HepG2 (cell line): ENCODE measurements at regions not wholly inside any gene's neighbourhood (a gene's known extent, or its start where the extent isn't known, plus 50 kb on each side); places are given as distances from the start of the nearest gene placed in this dataset.
"Not testable (repeated sequence)": the region's sequence is repeated elsewhere in the genome, so short reads cannot be mapped to it uniquely, and the experiment has no call there.

Experiments
- ATAC-seq: fragments of 200-7000 bp; cut with Tn5 transposase; 3 replicates; pipeline ENCODE4 v1.9.1; 2020; ENCODE audit warnings: mild to moderate bottlenecking, moderate library complexity
- BruUV-seq: library from RNA; stranded (reverse); fragments of 400-500 nt; replicated peaks from 2 replicates; lab custom pipeline; 2021; lab: Mats Ljungman, UMichigan
- CTCF ChIA-PET: fragments of 300-600 bp; formaldehyde crosslinking; extraction: SDS; loops from one replicate; lab custom pipeline; 2021; ENCODE audit warnings: low total read pairs, inconsistent platforms, low intra/inter-chr PET ratio; lab: Yijun Ruan, JAX
- POLR2A ChIA-PET: fragments of 350-600 bp; sonication (Branson Sonifier 250); formaldehyde crosslinking; loops from one replicate; lab custom pipeline; 2020; ENCODE audit warnings: antibody characterized with exemption, inconsistent platforms; lab: Yijun Ruan, JAX
- DNase-seq: peaks from one replicate; pipeline ENCODE4 v3.0.0-alpha.2; 2015; ENCODE audit warnings: low spot score
- FAIRE-seq: peaks from 3 replicates; lab custom pipeline; 2011; peaks lifted over from hg19 to GRCh38; lab: Jason Lieb, UNC
- H2AFZ ChIP-seq: one replicate; pipeline ENCODE4 v1.6.1; 2011; ENCODE audit warnings: low read length, inconsistent platforms
- H3K27ac ChIP-seq: fragments of 300-600 bp; 3 replicates; pipeline ENCODE4 v1.8.0; 2011; ENCODE audit warnings: mixed run types, mild to moderate bottlenecking, mixed read lengths, low read length, inconsistent platforms; ENCODE audit not compliant: insufficient read depth; ENCODE audit errors: extremely low read length
- H3K27me3 ChIP-seq, 2 experiments: fragments of 200-600 bp in 1 of 2; 2 replicates in 1 of 2; 3 replicates in 1 of 2; pipeline versions ENCODE4 v1.6.0 to v1.8.0; 2011; ENCODE audit warnings: low read length in 2 of 2, mild to moderate bottlenecking in 2 of 2, moderate library complexity in 2 of 2, inconsistent platforms in 1 of 2; ENCODE audit not compliant: insufficient read depth in 2 of 2, control insufficient read depth in 1 of 2
- H3K36me3 ChIP-seq, 2 experiments: fragments of 200-600 bp in 1 of 2; replicated peaks in 1 of 2; 2 replicates in 1 of 2; 3 replicates in 1 of 2; pipeline versions ENCODE4 v1.5.1 to v1.8.0; 2011; ENCODE audit warnings: low read length in 2 of 2, inconsistent platforms in 1 of 2; ENCODE audit not compliant: insufficient read depth in 2 of 2, control insufficient read depth in 1 of 2
- H3K4me1 ChIP-seq: 2 replicates; pipeline ENCODE4 v1.5.1; 2012; ENCODE audit warnings: low read length, inconsistent platforms; ENCODE audit not compliant: insufficient read depth
- H3K4me2 ChIP-seq: 2 replicates; pipeline ENCODE4 v1.6.0; 2011; ENCODE audit warnings: low read depth, low read length, inconsistent platforms
- H3K4me3 ChIP-seq, 3 experiments: fragments of 200-600 bp in 1 of 3; sonication (generic), shearing (Covaris generic) in 1 of 3; replicated peaks in 1 of 3; 2 replicates each; pipeline ENCODE4 v1.5.1; 2011 to 2016; ENCODE audit warnings: low read length in 3 of 3, inconsistent platforms in 2 of 3, low read depth in 2 of 3, mild to moderate bottlenecking in 2 of 3, control low read depth in 1 of 3, mixed read lengths in 1 of 3; ENCODE audit not compliant: insufficient read depth in 1 of 3
- H3K79me2 ChIP-seq: one replicate; pipeline ENCODE4 v1.6.1; 2011; ENCODE audit warnings: low read length, inconsistent platforms; ENCODE audit not compliant: insufficient read depth
- H3K9ac ChIP-seq: 2 replicates; pipeline ENCODE4 v1.6.0; 2011; ENCODE audit warnings: mild to moderate bottlenecking, low read depth, low read length, inconsistent platforms; ENCODE audit not compliant: insufficient read depth
- H3K9me3 ChIP-seq: 2 replicates; pipeline ENCODE4 v1.5.1; 2012; ENCODE audit warnings: mild to moderate bottlenecking, low read length
- H4K20me1 ChIP-seq: 2 replicates; pipeline ENCODE4 v1.6.0; 2011; ENCODE audit warnings: inconsistent platforms, mild to moderate bottlenecking, low read length, moderate library complexity; ENCODE audit not compliant: insufficient read depth
- MAZ ChIP-seq, 2 experiments: sonication (generic) in 1 of 2; formaldehyde crosslinking in 1 of 2; IDR thresholded peaks; 2 replicates each; pipeline versions ENCODE4 v1.5.0 to v1.6.1; 2012 to 2020; ENCODE audit warnings: low read depth in 2 of 2, mild to moderate bottlenecking in 2 of 2, borderline replicate concordance in 1 of 2, improper control_type of control experiment in 1 of 2, low read length in 1 of 2, missing genetic modification reagents in 1 of 2, moderate library complexity in 1 of 2
- SRSF9 ChIP-seq: fragments of 200-400 bp; formaldehyde crosslinking; IDR thresholded peaks from 2 replicates; pipeline ENCODE4 v1.6.1; 2018; ENCODE audit warnings: borderline replicate concordance, mild to moderate bottlenecking, low read depth, low read length; ENCODE audit not compliant: insufficient read depth, poor library complexity, severe bottlenecking
- TAF1 ChIP-seq: sonication (generic); formaldehyde crosslinking; IDR thresholded peaks from 2 replicates; pipeline ENCODE4 v1.4.0; 2020; ENCODE audit warnings: missing genetic modification reagents
- TFDP1 ChIP-seq: IDR thresholded peaks from 2 replicates; pipeline ENCODE4 v1.6.1; 2016; ENCODE audit warnings: missing compliant biosample characterization, missing genetic modification reagents, borderline replicate concordance
- ZNF770 ChIP-seq: sonication (generic); formaldehyde crosslinking; IDR thresholded peaks from 2 replicates; pipeline ENCODE4 v1.5.0; 2020; ENCODE audit warnings: mild to moderate bottlenecking, missing genetic modification reagents
- ZNF891 ChIP-seq: sonication (generic); formaldehyde crosslinking; IDR thresholded peaks from 2 replicates; pipeline ENCODE4 v1.5.0; 2020; ENCODE audit warnings: mild to moderate bottlenecking, missing genetic modification reagents
- WGBS: methylation state at CpG from one replicate; pipeline ENCODE4 v1.1.6; 2017; ENCODE audit warnings: low lambda C conversion rate; 5-methylcytosine and 5-hydroxymethylcytosine counted together
- in situ Hi-C: cut with HindIII; loops from 2 replicates; pipeline ENCODE4 v1.10.0; 2017; ENCODE audit warnings: low pct_unique_long_range_greater_than_20kb; ENCODE audit not compliant: extremely low pct_ligation_motif_present
- intact Hi-C: fragments of 100-400 bp; cut with micrococcal nuclease; formaldehyde crosslinking; loops from one replicate; pipeline ENCODE4 v1.10.0; 2022; ENCODE audit not compliant: unreplicated experiment
- TF ChIP-seq, protein P1 (sequence below): sonication (generic); formaldehyde crosslinking; IDR thresholded peaks from 2 replicates; pipeline ENCODE4 v1.4.0; 2020; ENCODE audit warnings: mild to moderate bottlenecking, missing genetic modification reagents

DNA sequence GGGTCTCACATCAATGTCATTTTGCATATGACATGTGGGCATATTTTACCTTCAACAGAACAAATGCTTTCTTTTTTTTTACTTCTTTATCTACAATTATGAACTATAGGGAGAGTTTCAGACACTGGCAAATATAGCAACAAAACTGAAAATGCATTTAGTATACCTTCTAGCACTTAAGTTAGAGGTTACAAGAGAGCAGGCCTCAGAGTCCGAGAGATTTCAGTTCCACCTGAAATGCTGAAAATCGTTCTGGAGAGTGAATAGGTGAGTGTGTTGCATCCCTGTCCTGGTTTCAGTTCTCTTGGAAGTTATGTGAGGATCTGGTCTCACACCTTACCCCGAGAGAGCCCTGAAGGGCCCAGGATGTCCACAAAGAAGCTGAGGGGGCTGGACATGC, 337.8 kb upstream of the FRG1 start:
- WGBS = 3% methylated on average over 3 of the region's 3 CpGs
- H3K27ac ChIP-seq, CTCF ChIA-PET, ATAC-seq, H4K20me1 ChIP-seq, H3K27me3 ChIP-seq, in situ Hi-C loops, H3K9ac ChIP-seq, intact Hi-C loops, H3K79me2 ChIP-seq, FAIRE-seq, H3K4me1 ChIP-seq, H3K36me3 ChIP-seq, DNase-seq, H3K4me3 ChIP-seq, BruUV-seq, POLR2A ChIA-PET, H3K4me2 ChIP-seq, H2AFZ ChIP-seq, H3K9me3 ChIP-seq: not testable (repeated sequence)

- H4K20me1 ChIP-seq, H3K4me3 ChIP-seq, H3K9ac ChIP-seq, H3K27ac ChIP-seq, H3K4me1 ChIP-seq, H3K9me3 ChIP-seq, H3K4me2 ChIP-seq, POLR2A ChIA-PET, DNase-seq, H3K79me2 ChIP-seq, BruUV-seq, H3K36me3 ChIP-seq, CTCF ChIA-PET, in situ Hi-C loops, H2AFZ ChIP-seq, ATAC-seq, FAIRE-seq, intact Hi-C loops, H3K27me3 ChIP-seq: not testable (repeated sequence)
- 41% methylated on average over 4 of the region's 4 CpGs for WGBS
These were observed 330.1 kb upstream of the FRG1 start for GRCh38 chr4:189610571-189610970.

DNA sequence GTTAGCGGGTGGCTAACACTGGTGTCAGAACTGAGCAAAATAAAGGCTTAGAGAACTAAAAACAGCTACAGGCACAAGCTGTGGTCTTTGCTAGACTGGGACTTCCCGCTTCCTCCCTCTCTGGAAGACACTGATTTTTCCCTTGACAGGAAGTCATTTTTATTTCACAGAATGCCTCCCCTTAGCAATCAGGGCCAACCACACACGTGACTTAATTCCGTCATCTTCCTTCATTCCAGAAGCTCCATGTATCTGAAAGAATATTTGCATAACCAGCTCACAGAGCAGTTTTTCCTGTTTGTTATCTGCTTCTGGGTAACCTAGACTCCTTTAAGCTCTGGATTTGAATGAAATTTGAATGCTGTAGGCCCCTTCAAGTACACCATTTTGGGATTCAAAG, 327.5 kb upstream of the FRG1 start:
- Histone ChIP-seq H3K79me2 (no peaks in the 10 kb centered on the region), H3K9ac (no peak overlapping the region), H3K4me2 (no peak overlapping the region), H3K36me3 (no peaks in the 10 kb centered on the region), H3K4me1 (no peaks in the 10 kb centered on the region), H4K20me1 (no peaks in the 10 kb centered on the region), H3K4me3 (no peak overlapping the region), H3K9me3 (0 out of 2 replicates have a peak, but pooled peaks cover 3% of the 10 kb centered on the region), H2AFZ (no peak overlapping the region), H3K27me3 (0 out of 5 replicates have a peak, but pooled peaks cover 0 to 2% of the 10 kb centered on the region in 2 experiments), H3K27ac (no peak overlapping the region)
- DNase-seq = no peak
- intact Hi-C loops (no loop called here), in situ Hi-C loops (no loop called here)
- no peak for FAIRE-seq
- POLR2A ChIA-PET = no interaction called here
- ATAC-seq = no peak
- WGBS = 20% methylated on average over 4 of the region's 4 CpGs
- CTCF ChIA-PET = no interaction called here
- no TSS peak for BruUV-seq
- TF ChIP-seq, protein P1, sequence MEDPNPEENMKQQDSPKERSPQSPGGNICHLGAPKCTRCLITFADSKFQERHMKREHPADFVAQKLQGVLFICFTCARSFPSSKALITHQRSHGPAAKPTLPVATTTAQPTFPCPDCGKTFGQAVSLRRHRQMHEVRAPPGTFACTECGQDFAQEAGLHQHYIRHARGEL (CRISPR knock-in tag) = no peak
- TF ChIP-seq TFDP1 (CRISPR knock-in tag) (no peak), TAF1 (no peak), MAZ (IDR thresholded peaks at IDR 0.05; ENCODE audit: borderline replicate concordance, low read depth, low read length) (no peak), MAZ (CRISPR knock-in tag; IDR thresholded peaks at IDR 0.05; ENCODE audit: low read depth) (no peak), ZNF891 (CRISPR knock-in tag) (no peak), SRSF9 (no peak), ZNF770 (no peak)
